Body of pancreas (tissue), 4 donors: ENCODE measurements at regions not wholly inside any gene's neighbourhood (a gene's known extent, or its start where the extent isn't known, plus 50 kb on each side); places are given as distances from the start of the nearest gene placed in this dataset.
"Not testable (repeated sequence)": the region's sequence is repeated elsewhere in the genome, so short reads cannot be mapped to it uniquely, and the experiment has no call there.

Experiments used
- CTCF ChIP-seq, 7 experiments: fragments of 450-650 bp in 4 of 7; fragments of 200-600 bp in 3 of 7; sonication (generic) in 3 of 7; IDR thresholded peaks; one replicate each; pipeline ENCODE4 v1.5.1; 2016 to 2019; ENCODE audit warnings: antibody characterized with exemption in 7 of 7
- POLR2A ChIP-seq, 3 donors: fragments of 450-650 bp; IDR thresholded peaks; one replicate each; pipeline ENCODE4 v1.6.1; 2016; ENCODE audit warnings: antibody characterized with exemption in 3 of 3, mild to moderate bottlenecking in 2 of 3

- not testable (repeated sequence) for TF ChIP-seq CTCF, POLR2A (IDR thresholded peaks at IDR 0.05)
Observed at GRCh38 chr11:69877704-69878103, 58.5 kb upstream of the FGF3 start.
